Spleen (tissue), 7 donors: ENCODE measurements at regions not wholly inside any gene's neighbourhood (a gene's known extent, or its start where the extent isn't known, plus 50 kb on each side); places are given as distances from the start of the nearest gene placed in this dataset.

Experiments
- POLR2A ChIP-seq, 3 donors: fragments of 450-650 bp; IDR thresholded peaks; one replicate each; pipeline ENCODE4 v1.5.1; 2017; ENCODE audit warnings: antibody characterized with exemption in 3 of 3, mild to moderate bottlenecking in 1 of 3
- TF ChIP-seq, protein P1 (sequence below), 11 experiments: fragments of 200-600 bp in 7 of 11; fragments of 450-650 bp in 4 of 11; sonication (generic) in 4 of 11; IDR thresholded peaks in 8 of 11; conservative IDR thresholded peaks in 3 of 11; 1 replicate in 7 of 11; 2 replicates in 4 of 11; pipeline versions ENCODE4 v1.4.0 to v1.8.0; 2016 to 2021; ENCODE audit warnings: antibody characterized with exemption in 11 of 11, inconsistent platforms in 4 of 11, mild to moderate bottlenecking in 1 of 11
- donor health status: DM: no; HTN: no; CAD: no; lungs with moderate emphysema.
- donor health status: DM: no; HTN: no; CAD: no.
- donor health status: DM: no; HTN: no; CAD: no.

- TF ChIP-seq, protein P1, sequence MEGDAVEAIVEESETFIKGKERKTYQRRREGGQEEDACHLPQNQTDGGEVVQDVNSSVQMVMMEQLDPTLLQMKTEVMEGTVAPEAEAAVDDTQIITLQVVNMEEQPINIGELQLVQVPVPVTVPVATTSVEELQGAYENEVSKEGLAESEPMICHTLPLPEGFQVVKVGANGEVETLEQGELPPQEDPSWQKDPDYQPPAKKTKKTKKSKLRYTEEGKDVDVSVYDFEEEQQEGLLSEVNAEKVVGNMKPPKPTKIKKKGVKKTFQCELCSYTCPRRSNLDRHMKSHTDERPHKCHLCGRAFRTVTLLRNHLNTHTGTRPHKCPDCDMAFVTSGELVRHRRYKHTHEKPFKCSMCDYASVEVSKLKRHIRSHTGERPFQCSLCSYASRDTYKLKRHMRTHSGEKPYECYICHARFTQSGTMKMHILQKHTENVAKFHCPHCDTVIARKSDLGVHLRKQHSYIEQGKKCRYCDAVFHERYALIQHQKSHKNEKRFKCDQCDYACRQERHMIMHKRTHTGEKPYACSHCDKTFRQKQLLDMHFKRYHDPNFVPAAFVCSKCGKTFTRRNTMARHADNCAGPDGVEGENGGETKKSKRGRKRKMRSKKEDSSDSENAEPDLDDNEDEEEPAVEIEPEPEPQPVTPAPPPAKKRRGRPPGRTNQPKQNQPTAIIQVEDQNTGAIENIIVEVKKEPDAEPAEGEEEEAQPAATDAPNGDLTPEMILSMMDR (IDR thresholded peaks at IDR 0.05 in 8 of 11, conservative IDR thresholded peaks at IDR 0.05 in 3 of 11) = no peak
- TF ChIP-seq POLR2A (IDR thresholded peaks at IDR 0.05) = no peak
Observed at GRCh38 chr5:61677220-61677619, 345.2 kb downstream of the ZSWIM6 start.
